ENCODE measurements at regions not wholly inside any gene's neighbourhood (a gene's known extent, or its start where the extent isn't known, plus 50 kb on each side); places are given as distances from the start of the nearest gene placed in this dataset.
"Not testable (repeated sequence)": the region's sequence is repeated elsewhere in the genome, so short reads cannot be mapped to it uniquely, and the experiment has no call there.

- Histone ChIP-seq H3K27ac (no peak overlapping the region), H3K27me3 (no peaks in the 10 kb centered on the region), H3K4me1 (no peaks in the 10 kb centered on the region), H3K36me3 (no peaks in the 10 kb centered on the region), H3K9me3 (no peaks in the 10 kb centered on the region), H3K4me3 (no peak overlapping the region)
- intact Hi-C loops (cut with DNase I): no loop called here
- no peak for DNase-seq (ENCODE audit: extremely low spot score in 2 of 2)
- TF ChIP-seq POLR2A (IDR thresholded peaks at IDR 0.05): no peak
- TF ChIP-seq POLR2AphosphoS5 (IDR thresholded peaks at IDR 0.05; ENCODE audit: insufficient read depth in 1 of 2, low read depth in 1 of 2): no peak
- no peak for TF ChIP-seq CTCF (IDR thresholded peaks at IDR 0.05)
Measured at GRCh38 chr13:70516226-70516625, 408.0 kb upstream of the KLHL1 start.

- DNase-seq (ENCODE audit: extremely low spot score in 2 of 2); intact Hi-C loops (cut with DNase I); H3K4me3 ChIP-seq; H3K36me3 ChIP-seq; H3K27ac ChIP-seq; H3K9me3 ChIP-seq; H3K4me1 ChIP-seq; H3K27me3 ChIP-seq: not testable (repeated sequence)
Measured at GRCh38 chr13:70511861-70512417, 403.7 kb upstream of the KLHL1 start.

GRCh38 chr13:70505809-70506208 lies 397.6 kb upstream of the KLHL1 start:
- no peaks in the 10 kb centered on the region for H3K4me1 ChIP-seq
- no peaks in the 10 kb centered on the region for H3K36me3 ChIP-seq
- no peak overlapping the region for H3K27ac ChIP-seq
- H3K27me3 ChIP-seq: no peaks in the 10 kb centered on the region
- no peak for DNase-seq (ENCODE audit: extremely low spot score in 2 of 2)
- no peak overlapping the region for H3K4me3 ChIP-seq
- no peaks in the 10 kb centered on the region for H3K9me3 ChIP-seq
- TF ChIP-seq POLR2AphosphoS5 (IDR thresholded peaks at IDR 0.05; ENCODE audit: insufficient read depth in 1 of 2, low read depth in 1 of 2): no peak
- intact Hi-C loops (cut with DNase I): no loop called here

- Histone ChIP-seq H3K9me3 (no peaks in the 10 kb centered on the region), H3K4me3 (no peak overlapping the region), H3K27ac (no peak overlapping the region), H3K36me3 (no peaks in the 10 kb centered on the region), H3K27me3 (no peaks in the 10 kb centered on the region), H3K4me1 (no peaks in the 10 kb centered on the region)
- TF ChIP-seq POLR2A (IDR thresholded peaks at IDR 0.05): no peak
- no peak for TF ChIP-seq POLR2AphosphoS5 (IDR thresholded peaks at IDR 0.05; ENCODE audit: insufficient read depth in 1 of 2, low read depth in 1 of 2)
- TF ChIP-seq CTCF (IDR thresholded peaks at IDR 0.05): no peak
- DNase-seq (ENCODE audit: extremely low spot score in 2 of 2): no peak
- intact Hi-C loops (cut with DNase I): no loop called here
Measured at GRCh38 chr13:70502944-70503343, 394.7 kb upstream of the KLHL1 start.

- H3K27ac ChIP-seq: no peak overlapping the region
- no peaks in the 10 kb centered on the region for H3K9me3 ChIP-seq
- no peak for DNase-seq (ENCODE audit: extremely low spot score in 2 of 2)
- H3K4me3 ChIP-seq: no peak overlapping the region
- intact Hi-C loops (cut with DNase I): no loop called here
- TF ChIP-seq CTCF (IDR thresholded peaks at IDR 0.05): no peak
- no peaks in the 10 kb centered on the region for H3K4me1 ChIP-seq
- H3K27me3 ChIP-seq: no peaks in the 10 kb centered on the region
- H3K36me3 ChIP-seq: no peaks in the 10 kb centered on the region
Measured at GRCh38 chr13:70490320-70490935, 382.2 kb upstream of the KLHL1 start.

- Histone ChIP-seq H3K27me3 (no peaks in the 10 kb centered on the region), H3K27ac (no peak overlapping the region), H3K4me1 (no peaks in the 10 kb centered on the region), H3K36me3 (no peaks in the 10 kb centered on the region), H3K9me3 (no peaks in the 10 kb centered on the region), H3K4me3 (no peak overlapping the region)
- TF ChIP-seq POLR2A (IDR thresholded peaks at IDR 0.05): no peak
- intact Hi-C loops (cut with DNase I): no loop called here
- DNase-seq (ENCODE audit: extremely low spot score in 2 of 2): no peak
Measured at GRCh38 chr13:70484931-70485330, 376.7 kb upstream of the KLHL1 start.
